Lower lobe of right lung (tissue), 2 donors: ENCODE measurements at regions not wholly inside any gene's neighbourhood (a gene's known extent, or its start where the extent isn't known, plus 50 kb on each side); places are given as distances from the start of the nearest gene placed in this dataset.
A peak's percentile ranks its signal among the peaks of the same experiment; 100 is the strongest.

Experiments
- ATAC-seq, 2 donors: fragments of 200-7000 bp; cut with Tn5 transposase; one replicate each; pipeline ENCODE4 v1.9.1; 2020 to 2022; ENCODE audit warnings: mild to moderate bottlenecking in 2 of 2, moderate library complexity in 2 of 2
- DNase-seq: peaks from one replicate; pipeline ENCODE4 v3.0.0-alpha.2; 2020
- H3K27ac ChIP-seq: fragments of 200-600 bp; one replicate; pipeline ENCODE4 v1.8.0; 2022
- H3K27me3 ChIP-seq: fragments of 200-600 bp; one replicate; pipeline ENCODE4 v1.8.0; 2022; ENCODE audit warnings: low read depth
- H3K36me3 ChIP-seq: fragments of 200-600 bp; one replicate; pipeline ENCODE4 v1.8.0; 2022; ENCODE audit warnings: mild to moderate bottlenecking
- H3K4me1 ChIP-seq: fragments of 200-600 bp; one replicate; pipeline ENCODE4 v1.8.0; 2022
- H3K4me3 ChIP-seq: fragments of 200-600 bp; one replicate; pipeline ENCODE4 v1.8.0; 2022; ENCODE audit warnings: mild to moderate bottlenecking
- H3K9me3 ChIP-seq: fragments of 200-600 bp; one replicate; pipeline ENCODE4 v1.8.0; 2022
- intact Hi-C: fragments of 100-400 bp; cut with DNase I; formaldehyde crosslinking; loops from one replicate; pipeline ENCODE4 v1.11.0; 2022
- TF ChIP-seq, protein P1 (sequence below): fragments of 200-600 bp; IDR thresholded peaks from one replicate; pipeline ENCODE4 v1.8.0; 2022; ENCODE audit warnings: antibody characterized with exemption, mild to moderate bottlenecking
- donor health status: DM: no; HTN: yes; CAD: no; lungs with severe emphysema.

DNA sequence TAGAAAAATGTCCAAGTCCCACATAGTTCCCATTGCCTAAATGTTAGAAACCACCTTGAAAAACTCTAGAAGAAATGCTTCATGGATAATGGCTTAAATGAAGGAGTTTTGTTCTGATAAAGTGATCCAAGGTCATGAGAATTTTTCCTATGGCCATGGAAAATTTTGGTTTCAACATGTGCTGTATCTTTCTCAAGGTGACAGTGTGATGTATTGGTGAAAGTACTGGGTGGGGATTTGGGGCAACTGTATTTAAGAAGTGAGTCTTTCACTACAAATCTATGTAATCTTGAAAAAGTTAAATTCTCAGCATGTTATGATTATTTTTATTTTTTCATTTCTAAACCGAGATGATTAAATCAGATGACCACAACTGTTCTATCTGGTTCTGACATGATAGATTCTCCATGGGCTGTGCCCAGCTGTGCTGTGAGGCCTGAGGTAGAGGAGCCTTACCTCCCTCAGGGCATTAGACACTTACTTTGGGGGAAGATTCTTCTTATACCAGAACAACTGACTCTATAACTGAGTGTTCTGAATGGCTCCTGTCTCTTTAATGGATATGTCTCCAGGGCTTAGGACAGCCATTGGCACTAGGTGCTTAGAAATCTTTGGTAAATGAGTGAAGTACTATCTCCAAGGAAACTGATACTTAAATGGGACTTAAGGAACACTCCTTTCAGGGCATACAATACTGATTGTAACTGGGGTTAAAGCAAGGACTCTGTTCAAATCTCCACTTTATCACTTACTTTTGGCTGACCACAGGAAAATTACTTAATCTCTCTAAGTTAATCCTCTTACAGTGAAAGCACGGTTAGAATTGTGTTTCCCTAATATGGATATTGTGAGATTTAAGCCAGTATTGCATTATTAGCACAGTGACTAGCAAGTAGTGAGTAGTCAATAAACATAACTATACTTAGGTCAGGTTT lies 397.4 kb upstream of the MEF2C start:
- no peak for DNase-seq
- Histone ChIP-seq H3K4me3 (no peak overlapping the region), H3K27me3 (no peaks in the 10 kb centered on the region), H3K9me3 (no peaks in the 10 kb centered on the region), H3K27ac (no peak overlapping the region), H3K4me1 (peaks cover 5% of the 10 kb centered on the region), H3K36me3 (no peaks in the 10 kb centered on the region)
- intact Hi-C loops, result no loop called here
- TF ChIP-seq, protein P1, sequence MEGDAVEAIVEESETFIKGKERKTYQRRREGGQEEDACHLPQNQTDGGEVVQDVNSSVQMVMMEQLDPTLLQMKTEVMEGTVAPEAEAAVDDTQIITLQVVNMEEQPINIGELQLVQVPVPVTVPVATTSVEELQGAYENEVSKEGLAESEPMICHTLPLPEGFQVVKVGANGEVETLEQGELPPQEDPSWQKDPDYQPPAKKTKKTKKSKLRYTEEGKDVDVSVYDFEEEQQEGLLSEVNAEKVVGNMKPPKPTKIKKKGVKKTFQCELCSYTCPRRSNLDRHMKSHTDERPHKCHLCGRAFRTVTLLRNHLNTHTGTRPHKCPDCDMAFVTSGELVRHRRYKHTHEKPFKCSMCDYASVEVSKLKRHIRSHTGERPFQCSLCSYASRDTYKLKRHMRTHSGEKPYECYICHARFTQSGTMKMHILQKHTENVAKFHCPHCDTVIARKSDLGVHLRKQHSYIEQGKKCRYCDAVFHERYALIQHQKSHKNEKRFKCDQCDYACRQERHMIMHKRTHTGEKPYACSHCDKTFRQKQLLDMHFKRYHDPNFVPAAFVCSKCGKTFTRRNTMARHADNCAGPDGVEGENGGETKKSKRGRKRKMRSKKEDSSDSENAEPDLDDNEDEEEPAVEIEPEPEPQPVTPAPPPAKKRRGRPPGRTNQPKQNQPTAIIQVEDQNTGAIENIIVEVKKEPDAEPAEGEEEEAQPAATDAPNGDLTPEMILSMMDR, result no peak
- ATAC-seq, result peak; percentile 24 to 48

DNA sequence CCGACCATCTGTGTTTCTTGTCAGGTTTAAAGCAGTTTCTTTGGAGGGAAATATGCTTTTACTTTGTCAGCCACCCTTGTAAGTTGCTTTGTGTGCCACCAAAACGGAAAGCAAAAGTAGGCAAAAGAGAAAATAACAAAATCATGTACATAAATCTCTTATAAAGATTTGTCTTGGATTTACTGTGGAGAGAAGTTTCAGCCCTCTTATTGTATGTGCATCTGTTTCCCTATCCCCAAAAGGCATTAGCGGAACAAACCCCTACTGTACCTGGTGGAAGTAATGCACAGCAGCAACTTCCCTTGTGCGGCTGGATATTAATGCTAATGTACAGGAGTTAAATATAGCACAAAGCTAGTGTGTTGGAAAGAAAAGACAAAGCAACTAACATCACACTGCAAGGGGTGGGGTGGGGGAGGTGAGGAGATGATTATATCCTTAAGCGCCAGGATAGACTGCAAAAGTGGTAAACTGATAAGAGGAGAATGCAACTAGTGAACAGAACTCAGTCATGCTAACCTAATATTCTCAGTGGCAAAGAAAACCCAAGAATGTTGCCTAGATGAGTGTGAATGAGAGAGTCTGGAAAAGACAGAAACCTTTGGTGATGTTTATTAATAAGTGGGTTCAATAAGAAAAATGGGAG lies 396.5 kb upstream of the MEF2C start:
- no peak overlapping the region for H3K4me3 ChIP-seq

DNA sequence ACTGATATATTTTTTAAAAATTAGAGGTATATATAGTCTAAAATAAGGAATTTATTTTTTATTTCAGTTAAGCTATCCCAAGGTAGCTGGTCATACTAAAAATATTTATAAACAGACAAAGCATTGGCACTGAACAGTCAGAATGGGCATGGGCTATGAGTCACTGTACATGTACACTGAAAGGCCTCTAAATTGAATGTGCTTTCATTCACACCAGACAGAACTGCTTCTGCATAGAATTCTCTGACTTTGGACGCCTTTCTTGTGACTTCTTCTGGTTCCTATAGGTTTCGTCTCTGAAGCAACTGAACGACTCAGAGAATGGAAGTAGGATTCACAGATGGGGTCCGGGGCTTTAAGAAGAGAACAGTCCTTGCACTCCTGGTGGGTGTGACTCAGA lies 394.8 kb upstream of the MEF2C start:
- TF ChIP-seq, protein P1, result no peak
- intact Hi-C loops, result no loop called here
- no peak for DNase-seq

More for the DNA sequence above, 396.5 kb upstream of the MEF2C start:
- intact Hi-C loops, result no loop called here
- H3K9me3 ChIP-seq, result no peaks in the 10 kb centered on the region
- H3K36me3 ChIP-seq, result no peaks in the 10 kb centered on the region
- TF ChIP-seq, protein P1, result no peak
- DNase-seq (no peak), ATAC-seq (no peak)
- no peak overlapping the region for H3K27ac ChIP-seq
- H3K27me3 ChIP-seq, result no peaks in the 10 kb centered on the region
- peaks cover 5% of the 10 kb centered on the region for H3K4me1 ChIP-seq

DNA sequence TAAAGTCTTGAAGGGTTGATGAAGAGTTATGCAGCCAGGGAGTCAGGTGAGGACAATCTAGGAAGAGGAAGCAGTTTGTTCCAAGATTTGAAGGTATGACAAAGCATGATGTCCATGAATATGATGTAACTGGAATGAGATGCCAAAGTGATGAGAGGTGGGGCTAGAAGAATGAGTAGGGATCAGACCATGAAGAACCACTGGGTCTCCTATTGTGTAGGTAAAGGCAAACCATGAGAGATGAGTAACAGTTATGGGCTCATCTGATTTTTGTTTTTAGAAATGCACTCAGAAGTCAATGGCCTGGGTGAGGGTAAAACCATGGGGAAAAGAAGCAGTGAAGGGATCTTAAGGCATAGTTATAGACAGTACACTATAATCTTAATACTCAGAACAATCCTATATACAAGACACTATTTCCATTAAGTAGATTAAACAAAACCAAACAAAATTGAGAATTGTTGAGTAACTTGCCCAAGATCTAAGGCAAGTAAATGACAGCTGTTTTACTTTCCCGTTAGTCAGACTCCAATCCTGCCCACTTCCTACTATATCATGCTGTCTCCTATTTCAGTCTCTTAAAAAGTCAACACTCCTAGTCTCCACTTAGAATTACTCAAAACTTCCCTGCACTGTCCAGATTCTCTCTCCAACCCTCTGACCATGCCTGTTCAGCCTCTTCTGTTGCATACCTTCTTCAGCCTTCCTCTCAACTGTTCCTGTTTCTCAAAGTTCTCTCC lies 393.8 kb upstream of the MEF2C start:
- ATAC-seq (no peak), DNase-seq (no peak)
- Histone ChIP-seq H3K27me3 (no peaks in the 10 kb centered on the region), H3K4me3 (no peak overlapping the region), H3K9me3 (no peaks in the 10 kb centered on the region), H3K27ac (no peak overlapping the region), H3K4me1 (peaks cover 5% of the 10 kb centered on the region), H3K36me3 (no peaks in the 10 kb centered on the region)
- intact Hi-C loops, result no loop called here
- TF ChIP-seq, protein P1, result no peak

More for the DNA sequence above, 394.8 kb upstream of the MEF2C start:
- Histone ChIP-seq H3K36me3 (no peaks in the 10 kb centered on the region), H3K4me3 (no peak overlapping the region), H3K9me3 (no peaks in the 10 kb centered on the region), H3K4me1 (peaks cover 5% of the 10 kb centered on the region), H3K27me3 (no peaks in the 10 kb centered on the region), H3K27ac (no peak overlapping the region)
- no peak for ATAC-seq

DNA sequence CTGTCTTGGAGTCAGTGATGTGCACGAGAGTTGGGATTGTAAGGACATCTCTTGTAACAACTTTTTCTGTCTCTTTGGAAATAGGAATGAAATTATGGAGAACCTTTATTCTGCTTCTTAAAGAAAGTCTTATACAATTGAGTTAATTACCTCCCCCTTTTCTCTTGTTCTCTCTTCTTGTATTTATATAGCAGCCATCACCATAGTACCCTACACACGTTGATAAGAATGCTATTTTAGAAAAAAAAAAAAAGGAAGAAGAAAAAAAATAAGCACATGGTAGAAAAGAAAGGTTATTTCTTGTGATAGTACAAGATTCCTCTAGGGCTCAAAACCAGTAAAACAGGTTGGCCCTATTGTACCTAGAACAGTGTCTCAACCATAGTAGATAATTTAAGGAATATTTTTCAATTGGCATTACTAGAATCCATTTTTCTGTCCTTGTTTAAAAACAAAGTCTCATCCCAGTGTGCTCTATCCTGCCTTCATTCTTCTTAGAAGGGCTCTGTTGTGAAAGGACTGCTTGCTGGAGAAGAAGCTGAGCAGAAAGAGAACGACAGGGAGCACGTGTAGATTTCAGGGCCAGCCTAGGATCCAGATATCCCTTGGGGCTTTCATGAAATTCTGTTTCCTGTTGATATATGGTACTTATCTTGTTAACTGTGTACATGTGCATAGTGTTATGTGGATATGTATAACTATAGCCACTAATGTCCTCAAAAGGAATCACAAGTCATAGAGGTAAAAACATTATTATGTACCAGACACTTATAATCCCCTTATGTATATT lies 392.3 kb upstream of the MEF2C start:
- H3K9me3 ChIP-seq, result no peaks in the 10 kb centered on the region
- no peaks in the 10 kb centered on the region for H3K27me3 ChIP-seq
- no peaks in the 10 kb centered on the region for H3K4me1 ChIP-seq
- TF ChIP-seq, protein P1, result no peak
- H3K27ac ChIP-seq, result no peak overlapping the region
- no peaks in the 10 kb centered on the region for H3K36me3 ChIP-seq
- intact Hi-C loops, result no loop called here
- no peak overlapping the region for H3K4me3 ChIP-seq
- no peak for DNase-seq
- ATAC-seq, result no peak
